Esophagus muscularis mucosa (tissue), 3 donors: ENCODE measurements at regions not wholly inside any gene's neighbourhood (a gene's known extent, or its start where the extent isn't known, plus 50 kb on each side); places are given as distances from the start of the nearest gene placed in this dataset.

Experiments used
- CTCF ChIP-seq, 3 experiments: fragments of 200-600 bp in 2 of 3; fragments of 450-650 bp in 1 of 3; sonication (generic) in 2 of 3; IDR thresholded peaks; one replicate each; pipeline ENCODE4 v1.5.1; 2017 to 2019; ENCODE audit warnings: antibody characterized with exemption in 3 of 3, mild to moderate bottlenecking in 2 of 3, moderate library complexity in 1 of 3
- EP300 ChIP-seq: sonication (generic); formaldehyde crosslinking; IDR thresholded peaks from one replicate; pipeline ENCODE4 v1.6.1; 2017; ENCODE audit warnings: antibody characterized with exemption

- TF ChIP-seq CTCF (IDR thresholded peaks at IDR 0.05): no peak
- TF ChIP-seq EP300: no peak
These were observed 413.9 kb downstream of the MZT1 start for GRCh38 chr13:72313546-72313945.
